SJCRH30 (cell line): ENCODE measurements at regions not wholly inside any gene's neighbourhood (a gene's known extent, or its start where the extent isn't known, plus 50 kb on each side); places are given as distances from the start of the nearest gene placed in this dataset.

ENCODE experiments used
- DNase-seq, 2 experiments: peaks; one replicate each; pipeline ENCODE4 v3.0.0-alpha.2; 2015 to 2020
- H3K27ac ChIP-seq: fragments of 250-450 bp; sonication (Bioruptor Pico); 2 replicates; pipeline ENCODE4 v1.5.1; 2020; ENCODE audit warnings: mild to moderate bottlenecking, moderate library complexity
- H3K27me3 ChIP-seq: fragments of 250-450 bp; sonication (Bioruptor Pico); 2 replicates; pipeline ENCODE4 v1.5.1; 2020; ENCODE audit warnings: mild to moderate bottlenecking, moderate library complexity
- H3K36me3 ChIP-seq: fragments of 250-450 bp; sonication (Bioruptor Pico); 2 replicates; pipeline ENCODE4 v1.5.1; 2020; ENCODE audit warnings: mild to moderate bottlenecking, moderate library complexity
- H3K4me1 ChIP-seq: fragments of 250-450 bp; sonication (Bioruptor Pico); 2 replicates; pipeline ENCODE4 v1.5.1; 2020; ENCODE audit warnings: mild to moderate bottlenecking, moderate library complexity
- H3K4me3 ChIP-seq: fragments of 250-450 bp; sonication (Bioruptor Pico); 2 replicates; pipeline ENCODE4 v1.5.1; 2020; ENCODE audit warnings: mild to moderate bottlenecking, moderate library complexity
- H3K9me3 ChIP-seq: fragments of 250-450 bp; sonication (Bioruptor Pico); replicated peaks from 2 replicates; pipeline ENCODE4 v1.5.1; 2020; ENCODE audit warnings: mild to moderate bottlenecking, moderate library complexity

- H3K4me1 ChIP-seq = no peaks in the 10 kb centered on the region
- H3K27ac ChIP-seq = no peak overlapping the region
- H3K4me3 ChIP-seq = no peak overlapping the region
- DNase-seq = peak in 1 of 2 experiments; percentile 23
- no peaks in the 10 kb centered on the region for H3K36me3 ChIP-seq
- H3K9me3 ChIP-seq = no peaks in the 10 kb centered on the region
- no peaks in the 10 kb centered on the region for H3K27me3 ChIP-seq
Measured at GRCh38 chr12:87866578-87867292, 162.5 kb downstream of the C12orf50 start.

DNA sequence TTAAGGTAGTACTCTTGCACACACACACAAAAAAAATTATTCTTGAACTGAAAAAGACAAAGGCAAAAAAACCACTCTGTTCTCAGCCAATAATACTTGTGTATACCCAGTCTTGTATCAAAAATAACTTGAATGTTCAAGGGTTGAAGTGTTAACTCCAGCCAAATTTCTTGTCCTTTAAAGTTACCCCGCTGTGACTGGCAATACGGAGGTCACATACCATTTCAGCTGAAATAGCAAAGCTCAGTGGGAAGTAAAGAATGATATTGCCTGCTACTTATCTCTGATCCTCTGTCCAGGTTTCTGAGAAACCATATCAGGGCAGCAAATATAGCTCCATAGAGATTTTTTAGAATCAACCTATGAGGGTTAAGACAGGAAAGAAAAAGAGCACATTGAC, 167.4 kb downstream of the C12orf50 start:
- Histone ChIP-seq H3K27ac (no peak overlapping the region), H3K4me3 (no peak overlapping the region), H3K9me3 (no peaks in the 10 kb centered on the region), H3K4me1 (no peaks in the 10 kb centered on the region), H3K36me3 (no peaks in the 10 kb centered on the region), H3K27me3 (no peaks in the 10 kb centered on the region)
- DNase-seq = no peak

DNA sequence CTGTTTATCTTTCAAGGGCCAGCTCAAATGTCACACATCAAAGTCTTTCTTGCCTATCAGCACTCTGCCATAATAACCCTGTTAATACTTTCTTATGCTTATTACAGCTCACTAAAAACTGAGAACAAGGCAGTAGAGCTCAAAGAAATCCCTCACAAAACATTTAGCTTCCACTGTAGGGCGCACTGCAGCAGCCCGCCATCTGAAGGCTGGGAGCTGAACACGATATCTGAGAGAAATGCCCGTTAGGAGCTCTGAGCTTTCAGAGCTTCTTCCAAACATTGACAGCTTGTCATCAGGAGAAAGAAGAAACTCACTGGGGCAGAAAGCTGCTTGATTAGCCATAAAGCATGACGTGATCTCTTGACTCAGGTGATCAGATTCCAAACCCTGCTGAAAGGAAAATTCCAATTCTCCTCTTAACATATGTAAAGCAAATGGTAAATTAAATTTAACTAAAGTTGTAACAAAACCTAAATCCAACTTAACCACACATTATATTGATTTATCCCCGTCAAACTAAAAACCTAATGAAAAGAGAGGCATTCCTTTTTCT, 175.7 kb downstream of the C12orf50 start:
- no peak overlapping the region for H3K27ac ChIP-seq
- H3K4me3 ChIP-seq = no peak overlapping the region
- H3K4me1 ChIP-seq = no peaks in the 10 kb centered on the region
- no peak for DNase-seq
- no peaks in the 10 kb centered on the region for H3K36me3 ChIP-seq
- H3K9me3 ChIP-seq = no peaks in the 10 kb centered on the region
- no peaks in the 10 kb centered on the region for H3K27me3 ChIP-seq

DNA sequence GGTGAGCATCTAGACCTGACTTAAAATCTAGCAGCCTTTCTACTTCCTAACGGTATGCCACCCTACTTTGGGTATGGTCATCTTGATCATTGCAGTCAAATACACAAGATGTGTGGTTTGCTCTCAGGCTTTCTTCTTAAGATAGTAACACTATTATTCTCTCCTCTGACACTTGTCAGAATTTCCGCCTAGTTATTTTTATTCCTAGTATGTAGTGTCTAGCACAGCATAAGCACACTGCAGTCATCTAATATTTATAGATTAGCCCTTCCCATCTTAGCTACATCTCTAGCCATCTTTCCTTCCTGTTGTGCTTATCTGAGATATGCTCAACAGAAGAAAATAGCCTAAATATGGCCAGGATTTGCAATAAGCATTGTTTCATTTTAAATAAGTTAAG, 180.1 kb downstream of the C12orf50 start:
- Histone ChIP-seq H3K36me3 (no peaks in the 10 kb centered on the region), H3K4me3 (no peak overlapping the region), H3K27me3 (no peaks in the 10 kb centered on the region), H3K9me3 (no peaks in the 10 kb centered on the region), H3K4me1 (no peaks in the 10 kb centered on the region), H3K27ac (no peak overlapping the region)
- no peak for DNase-seq

- peak; percentile 4 to 62 for DNase-seq
- no peak overlapping the region for H3K4me3 ChIP-seq
- H3K4me1 ChIP-seq = no peaks in the 10 kb centered on the region
- no peaks in the 10 kb centered on the region for H3K27me3 ChIP-seq
- no peaks in the 10 kb centered on the region for H3K9me3 ChIP-seq
- H3K36me3 ChIP-seq = no peaks in the 10 kb centered on the region
- H3K27ac ChIP-seq = no peak overlapping the region
Measured at GRCh38 chr12:87848248-87848868, 180.8 kb downstream of the C12orf50 start.

GRCh38 chr12:87847147-87847546, 182.1 kb downstream of the C12orf50 start:
- Histone ChIP-seq H3K36me3 (no peaks in the 10 kb centered on the region), H3K27me3 (no peaks in the 10 kb centered on the region), H3K9me3 (no peaks in the 10 kb centered on the region), H3K4me3 (no peak overlapping the region), H3K27ac (no peak overlapping the region), H3K4me1 (no peaks in the 10 kb centered on the region)
- DNase-seq = peak in 1 of 2 experiments; percentile 8

- H3K27me3 ChIP-seq = no peaks in the 10 kb centered on the region
- H3K27ac ChIP-seq = no peak overlapping the region
- H3K9me3 ChIP-seq = no peaks in the 10 kb centered on the region
- no peak overlapping the region for H3K4me3 ChIP-seq
- H3K36me3 ChIP-seq = no peaks in the 10 kb centered on the region
- no peak for DNase-seq
- H3K4me1 ChIP-seq = no peaks in the 10 kb centered on the region
Measured at GRCh38 chr12:87846045-87846444, 183.2 kb downstream of the C12orf50 start.

DNA sequence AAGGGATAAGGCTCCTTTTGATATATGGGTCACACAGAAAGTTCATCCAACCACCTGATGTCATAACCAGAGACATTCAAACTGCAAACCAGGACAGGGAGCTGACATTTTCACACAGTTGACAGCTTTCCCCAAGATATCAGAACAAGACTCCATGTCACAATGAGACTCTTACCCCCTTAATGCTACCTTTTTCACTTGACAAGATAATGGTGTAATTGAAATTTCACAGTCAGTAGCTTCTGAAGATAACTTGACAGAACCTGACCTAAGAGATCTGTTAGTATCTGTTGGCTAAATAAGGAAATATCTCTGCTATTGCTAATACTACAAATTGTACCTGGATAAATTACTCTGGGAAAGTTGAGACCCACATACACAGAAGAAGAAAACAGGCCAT, 187.3 kb downstream of the C12orf50 start:
- Histone ChIP-seq H3K4me1 (no peaks in the 10 kb centered on the region), H3K9me3 (no peaks in the 10 kb centered on the region), H3K27me3 (no peaks in the 10 kb centered on the region), H3K4me3 (no peak overlapping the region), H3K27ac (no peak overlapping the region), H3K36me3 (no peaks in the 10 kb centered on the region)
- DNase-seq = no peak

- DNase-seq = no peak
- Histone ChIP-seq H3K27me3 (no peaks in the 10 kb centered on the region), H3K27ac (no peak overlapping the region), H3K36me3 (no peaks in the 10 kb centered on the region), H3K9me3 (no peaks in the 10 kb centered on the region), H3K4me1 (no peaks in the 10 kb centered on the region), H3K4me3 (no peak overlapping the region)
Measured at GRCh38 chr12:87836190-87836589, 193.0 kb downstream of the C12orf50 start.

- Histone ChIP-seq H3K27ac (no peak overlapping the region), H3K9me3 (no peaks in the 10 kb centered on the region)
Measured at GRCh38 chr12:87828382-87828973, 200.7 kb downstream of the C12orf50 start.

DNA sequence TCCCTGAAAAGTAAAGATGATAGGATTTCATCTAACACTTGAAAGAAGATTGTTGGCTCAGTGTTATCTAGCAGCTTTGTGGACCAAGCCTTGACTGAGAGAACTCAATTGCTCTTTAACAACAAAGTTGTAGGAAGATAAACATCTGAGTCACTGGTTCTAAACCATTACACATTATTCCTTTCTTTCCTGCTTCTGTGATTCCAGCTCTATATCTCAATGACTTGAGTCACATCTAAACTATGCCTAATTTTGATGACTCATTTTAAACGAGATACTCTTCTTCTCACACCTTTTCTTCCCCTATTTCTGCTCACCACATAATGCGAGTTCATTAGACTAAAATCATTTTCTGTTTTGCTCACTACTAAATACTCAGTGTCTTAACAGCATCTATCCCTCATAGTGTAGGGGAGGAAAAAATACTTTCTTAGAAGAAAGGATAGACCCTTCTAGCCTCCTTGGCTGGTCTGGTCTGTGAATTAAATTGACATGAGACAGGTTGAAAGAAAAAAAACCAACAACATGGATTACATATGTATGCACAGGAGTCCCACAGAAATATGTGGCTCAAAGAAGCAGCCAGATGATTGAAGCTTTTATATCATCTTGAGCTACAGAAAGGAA, 201.4 kb downstream of the C12orf50 start:
- DNase-seq = no peak
- no peaks in the 10 kb centered on the region for H3K36me3 ChIP-seq
- H3K27ac ChIP-seq = no peak overlapping the region
- H3K27me3 ChIP-seq = no peaks in the 10 kb centered on the region
- H3K9me3 ChIP-seq = no peaks in the 10 kb centered on the region
- no peaks in the 10 kb centered on the region for H3K4me1 ChIP-seq
- no peak overlapping the region for H3K4me3 ChIP-seq

More at GRCh38 chr12:87828382-87828973, 200.7 kb downstream of the C12orf50 start:
- Histone ChIP-seq H3K36me3 (no peaks in the 10 kb centered on the region), H3K27me3 (no peaks in the 10 kb centered on the region), H3K4me1 (no peaks in the 10 kb centered on the region), H3K4me3 (no peak overlapping the region)
- no peak for DNase-seq

DNA sequence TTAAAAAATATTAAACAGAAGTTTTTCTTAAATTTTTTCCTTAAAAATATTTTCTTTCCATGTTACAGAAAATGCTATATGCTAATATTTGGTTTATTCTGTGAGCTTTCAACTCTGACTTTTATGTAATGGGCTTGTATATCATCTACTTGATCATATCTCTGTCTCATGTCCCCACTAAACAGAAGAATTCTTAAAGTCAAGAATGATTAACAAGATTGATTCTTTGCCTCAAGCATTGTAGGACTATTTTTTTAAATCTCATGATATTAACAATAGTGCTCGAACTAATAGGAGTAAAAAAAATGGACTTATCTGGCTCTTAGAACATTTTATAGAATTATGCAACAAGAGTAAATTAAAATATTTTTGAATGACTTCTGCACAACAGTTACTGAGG, 206.3 kb downstream of the C12orf50 start:
- no peaks in the 10 kb centered on the region for H3K9me3 ChIP-seq
- H3K27ac ChIP-seq = no peak overlapping the region
- H3K36me3 ChIP-seq = no peaks in the 10 kb centered on the region
- no peak for DNase-seq
- H3K4me1 ChIP-seq = no peaks in the 10 kb centered on the region
- H3K27me3 ChIP-seq = no peaks in the 10 kb centered on the region
- no peak overlapping the region for H3K4me3 ChIP-seq

DNA sequence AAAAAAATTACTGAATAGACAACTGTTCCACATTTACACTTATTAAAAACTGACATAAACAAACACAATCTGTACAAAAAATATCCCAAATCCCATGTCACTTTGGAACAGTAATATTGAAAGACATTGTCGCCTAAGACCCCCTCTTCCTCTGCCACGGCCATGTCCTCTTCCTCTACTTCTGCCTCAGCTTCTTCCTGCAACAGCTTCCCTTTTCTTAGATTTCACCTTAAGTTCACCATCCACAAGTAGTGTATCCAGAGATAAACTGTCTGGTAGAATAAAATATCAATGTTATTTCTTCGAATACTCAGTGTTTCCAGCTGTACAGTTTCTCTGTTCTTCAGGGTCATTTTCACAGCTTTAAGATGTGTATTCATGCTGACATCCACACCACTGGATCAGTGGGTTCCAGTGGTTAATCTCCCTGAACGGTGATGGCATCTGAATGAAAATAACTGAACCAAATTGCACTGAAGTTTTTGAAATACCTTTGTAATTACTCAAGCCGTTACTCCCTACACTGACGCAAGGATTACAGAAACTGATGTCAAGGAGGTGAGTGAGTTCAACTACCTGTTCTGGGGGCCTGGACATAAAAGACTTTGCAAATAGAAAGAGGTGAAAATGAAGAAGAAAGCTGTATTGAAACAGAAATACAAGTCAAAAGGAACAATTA, 208.5 kb downstream of the C12orf50 start:
- peaks cover 6% of the 10 kb centered on the region; the same call in 1 of the 2 replicates for H3K4me1 ChIP-seq
- H3K4me3 ChIP-seq = no peak overlapping the region
- no peaks in the 10 kb centered on the region for H3K27me3 ChIP-seq
- H3K9me3 ChIP-seq = no peaks in the 10 kb centered on the region
- no peaks in the 10 kb centered on the region for H3K36me3 ChIP-seq
- H3K27ac ChIP-seq = no peak overlapping the region
- DNase-seq = no peak

- no peaks in the 10 kb centered on the region for H3K9me3 ChIP-seq
- no peaks in the 10 kb centered on the region for H3K36me3 ChIP-seq
- H3K4me1 ChIP-seq = peaks cover 6% of the 10 kb centered on the region; the same call in 1 of the 2 replicates
- H3K27ac ChIP-seq = no peak overlapping the region
- no peak overlapping the region for H3K4me3 ChIP-seq
- DNase-seq = no peak
- no peaks in the 10 kb centered on the region for H3K27me3 ChIP-seq
Measured at GRCh38 chr12:87818441-87818840, 210.8 kb downstream of the C12orf50 start.
